ENCODE measurements at regions not wholly inside any gene's neighbourhood (a gene's known extent, or its start where the extent isn't known, plus 50 kb on each side); places are given as distances from the start of the nearest gene placed in this dataset.

- TF ChIP-seq REST (IDR thresholded peaks at IDR 0.05; ENCODE audit: low read depth), result no peak
- no peak for TF ChIP-seq CTCF (IDR thresholded peaks at IDR 0.05 in 2 of 3, conservative IDR thresholded peaks at IDR 0.05 in 1 of 3; ENCODE audit: borderline replicate concordance in 1 of 3, insufficient read depth in 1 of 3, low read depth in 2 of 3, low read length in 2 of 3)
- no peak for TF ChIP-seq EZH2 (IDR thresholded peaks at IDR 0.05)
- TF ChIP-seq SIN3A (IDR thresholded peaks at IDR 0.05; ENCODE audit: low read depth), result no peak
- no peak for TF ChIP-seq POLR2A (IDR thresholded peaks at IDR 0.05; ENCODE audit: borderline replicate concordance, extremely low read depth, insufficient read depth, insufficient read length)
- no peak for TF ChIP-seq ELF1 (IDR thresholded peaks at IDR 0.05; ENCODE audit: borderline replicate concordance, low read depth)
- no peak for TF ChIP-seq EZH2phosphoT487 (IDR thresholded peaks at IDR 0.05; ENCODE audit: borderline replicate concordance)
- no peak for TF ChIP-seq SP1 (IDR thresholded peaks at IDR 0.05; ENCODE audit: low read depth)
- no peak for TF ChIP-seq FOSL1 (IDR thresholded peaks at IDR 0.05; ENCODE audit: low read depth)
- TF ChIP-seq CEBPB (IDR thresholded peaks at IDR 0.05; ENCODE audit: low read depth), result no peak
- no peak for TF ChIP-seq SRF (IDR thresholded peaks at IDR 0.05; ENCODE audit: low read depth)
- no peak for TF ChIP-seq ZNF274 (IDR thresholded peaks at IDR 0.05; ENCODE audit: low read depth, low read length)
- no peak for TF ChIP-seq POLR2AphosphoS5 (IDR thresholded peaks at IDR 0.05; ENCODE audit: low read depth, low read length)
Observed at GRCh38 chr12:58296863-58297262, 355.5 kb downstream of the ATP23 start.
